SK-N-SH (cell line): ENCODE measurements at regions not wholly inside any gene's neighbourhood (a gene's known extent, or its start where the extent isn't known, plus 50 kb on each side); places are given as distances from the start of the nearest gene placed in this dataset.

Source experiments
- CTCF ChIA-PET: fragments of 300-600, 350-600 bp; formaldehyde crosslinking; extraction: SDS; loops from one replicate; lab custom pipeline; 2021; lab: Yijun Ruan, JAX
- POLR2A ChIA-PET: fragments of 350-600 bp; sonication (Branson Sonifier 250); formaldehyde crosslinking; extraction: SDS; loops from one replicate; lab custom pipeline; 2020; ENCODE audit warnings: antibody characterized with exemption, inconsistent platforms; lab: Yijun Ruan, JAX
- DNase-seq: peaks from one replicate; pipeline ENCODE4 v3.0.0; 2012
- H2AFZ ChIP-seq: fragments of 200-600 bp; sonication (generic); 2 replicates; pipeline ENCODE4 v1.8.1; 2016; ENCODE audit warnings: antibody characterized with exemption, mild to moderate bottlenecking, low read depth
- H3F3A ChIP-seq: fragments of 200-600 bp; sonication (generic); replicated peaks from 2 replicates; pipeline ENCODE3; 2016; ENCODE audit warnings: antibody characterized with exemption, mild to moderate bottlenecking; ENCODE audit not compliant: insufficient read depth
- H3K27ac ChIP-seq, 2 experiments: fragments of 200-500 bp in 1 of 2; fragments of 200-600 bp in 1 of 2; sonication (Bioruptor generic) in 1 of 2; sonication (generic), shearing (Covaris generic) in 1 of 2; 2 replicates each; pipeline versions ENCODE4 v1.5.1 to v1.6.1; 2014 to 2016; ENCODE audit warnings: low read depth in 2 of 2, inconsistent platforms in 1 of 2, low read length in 1 of 2, mild to moderate bottlenecking in 1 of 2, mixed read lengths in 1 of 2
- H3K27me3 ChIP-seq: fragments of 200-600 bp; sonication (generic), shearing (Covaris generic); 2 replicates; pipeline ENCODE4 v1.6.1; 2016; ENCODE audit warnings: mixed run types; ENCODE audit not compliant: insufficient read depth
- H3K36me3 ChIP-seq, 2 experiments: fragments of 200-500 bp in 1 of 2; fragments of 200-600 bp in 1 of 2; sonication (Bioruptor generic) in 1 of 2; sonication (generic) in 1 of 2; replicated peaks in 1 of 2; 2 replicates each; pipeline versions ENCODE3 to v1.5.1; 2014 to 2016; ENCODE audit warnings: low read length in 1 of 2, mild to moderate bottlenecking in 1 of 2; ENCODE audit not compliant: insufficient read depth in 2 of 2, control insufficient read depth in 1 of 2
- H3K4me1 ChIP-seq, 2 experiments: fragments of 200-500 bp in 1 of 2; fragments of 200-600 bp in 1 of 2; sonication (Bioruptor generic) in 1 of 2; sonication (generic), shearing (Covaris generic) in 1 of 2; 2 replicates each; pipeline versions ENCODE4 v1.5.1 to v1.6.1; 2014 to 2016; ENCODE audit warnings: low read depth in 1 of 2, low read length in 1 of 2, mixed run types in 1 of 2; ENCODE audit not compliant: insufficient read depth in 2 of 2, control insufficient read depth in 1 of 2
- H3K4me2 ChIP-seq: fragments of 200-600 bp; sonication (generic), shearing (Covaris generic); 2 replicates; pipeline ENCODE4 v1.6.1; 2017; ENCODE audit warnings: mixed run types
- H3K4me3 ChIP-seq, 2 experiments: fragments of 200-500 bp in 1 of 2; fragments of 200-600 bp in 1 of 2; sonication (Bioruptor generic) in 1 of 2; sonication (generic), shearing (Covaris generic) in 1 of 2; 2 replicates each; pipeline versions ENCODE4 v1.5.1 to v1.8.1; 2014 to 2016; ENCODE audit warnings: low read depth in 2 of 2, inconsistent platforms in 1 of 2, low read length in 1 of 2, mild to moderate bottlenecking in 1 of 2, mixed read lengths in 1 of 2, moderate library complexity in 1 of 2
- H3K79me2 ChIP-seq: fragments of 200-600 bp; sonication (generic); 2 replicates; pipeline ENCODE4 v1.8.1; 2017; ENCODE audit warnings: mild to moderate bottlenecking; ENCODE audit not compliant: insufficient read depth
- H3K9ac ChIP-seq: fragments of 200-600 bp; sonication (generic); 2 replicates; pipeline ENCODE4 v1.6.1; 2017; ENCODE audit warnings: mixed run types
- H3K9me2 ChIP-seq: fragments of 200-600 bp; sonication (generic); 2 replicates; pipeline ENCODE4 v1.6.1; 2017; ENCODE audit warnings: mixed run types
- H3K9me3 ChIP-seq: fragments of 200-600 bp; sonication (generic); 2 replicates; pipeline ENCODE4 v1.6.1; 2017; ENCODE audit warnings: mixed run types, mild to moderate bottlenecking, moderate library complexity
- H4K20me1 ChIP-seq: fragments of 200-600 bp; sonication (generic); 2 replicates; pipeline ENCODE4 v1.6.1; 2017; ENCODE audit warnings: mild to moderate bottlenecking, mixed run types; ENCODE audit not compliant: insufficient read depth
- CTCF ChIP-seq: fragments of 200-600 bp; sonication (generic); IDR thresholded peaks from 2 replicates; pipeline ENCODE4 v1.6.1; 2017; ENCODE audit warnings: antibody characterized with exemption, mild to moderate bottlenecking, moderate library complexity
- FOXJ3 ChIP-seq: sonication (generic); formaldehyde crosslinking; IDR thresholded peaks from 2 replicates; pipeline ENCODE4 v1.5.1; 2020; ENCODE audit warnings: mild to moderate bottlenecking, missing genetic modification reagents
- GATA2 ChIP-seq: sonication (generic); formaldehyde crosslinking; IDR thresholded peaks from 2 replicates; pipeline ENCODE4 v1.5.0; 2020; ENCODE audit warnings: mild to moderate bottlenecking, missing genetic modification reagents
- IRF3 ChIP-seq: fragments of 150-350 bp; IDR thresholded peaks from 2 replicates; pipeline ENCODE4 v1.6.1; 2016; ENCODE audit warnings: mild to moderate bottlenecking, low read depth, low read length
- MAX ChIP-seq: IDR thresholded peaks from 2 replicates; pipeline ENCODE4 v1.4.0; 2012; ENCODE audit warnings: low read depth
- NFIC ChIP-seq: IDR thresholded peaks from 2 replicates; pipeline ENCODE4 v1.4.0; 2012; ENCODE audit warnings: borderline replicate concordance
- NRF1 ChIP-seq: IDR thresholded peaks from 2 replicates; pipeline ENCODE4 v1.6.1; 2012; ENCODE audit warnings: low read depth, mild to moderate bottlenecking, low read length
- PBX3 ChIP-seq: IDR thresholded peaks from 2 replicates; pipeline ENCODE4; 2012
- RCOR1 ChIP-seq: fragments of 150-350 bp; IDR thresholded peaks from 2 replicates; pipeline ENCODE4 v1.6.1; 2017; ENCODE audit warnings: antibody characterized with exemption, low read length
- RXRA ChIP-seq: IDR thresholded peaks from 2 replicates; pipeline ENCODE4 v1.4.0; 2012; ENCODE audit warnings: low read depth, mild to moderate bottlenecking, borderline replicate concordance
- SIN3A ChIP-seq: IDR thresholded peaks from 2 replicates; pipeline ENCODE4 v1.6.1; 2012; ENCODE audit warnings: low read depth, mild to moderate bottlenecking, low read length, moderate library complexity, borderline replicate concordance
- SMC3 ChIP-seq: IDR thresholded peaks from 2 replicates; pipeline ENCODE4 v1.6.1; 2012; ENCODE audit warnings: low read depth, low read length, improper control_type of control experiment
- TEAD4 ChIP-seq: IDR thresholded peaks from 2 replicates; pipeline ENCODE4 v1.4.0; 2012; ENCODE audit warnings: mild to moderate bottlenecking, borderline replicate concordance; ENCODE audit not compliant: insufficient read depth
- USF1 ChIP-seq: IDR thresholded peaks from 2 replicates; pipeline ENCODE4 v1.4.0; 2012; ENCODE audit warnings: low read depth, borderline replicate concordance
- USF2 ChIP-seq: fragments of 150-350 bp; IDR thresholded peaks from 2 replicates; pipeline ENCODE4 v1.6.1; 2017; ENCODE audit warnings: antibody characterized with exemption, low read length, low read depth, borderline replicate concordance
- WGBS: methylation state at CpG from one replicate; pipeline ENCODE4 v1.1.6; 2017; ENCODE audit warnings: low lambda C conversion rate; 5-methylcytosine and 5-hydroxymethylcytosine counted together

- TF ChIP-seq PBX3 (no peak), NRF1 (no peak), RCOR1 (no peak), MAX (no peak), SIN3A (no peak), FOXJ3 (CRISPR knock-in tag) (no peak), RXRA (no peak)
These were observed 143.7 kb downstream of the NAA11 start (continued) for GRCh38 chr4:79182209-79182608.

GRCh38 chr4:79181190-79181589 lies 144.7 kb downstream of the NAA11 start:
- 81% methylated on average over 7 of the region's 7 CpGs for WGBS
- TF ChIP-seq GATA2 (CRISPR knock-in tag) (no peak), TEAD4 (no peak), IRF3 (no peak), NFIC (no peak), USF1 (no peak), CTCF (no peak), USF2 (no peak), SMC3 (no peak), SIN3A (no peak)
- CTCF ChIA-PET, result no interaction called here

More at GRCh38 chr4:79181190-79181589, 144.7 kb downstream of the NAA11 start:
- Histone ChIP-seq H3K4me3 (no peak overlapping the region), H3K9ac (no peak overlapping the region), H3K9me3 (no peaks in the 10 kb centered on the region), H3K4me1 (no peaks in the 10 kb centered on the region; a peak in 2 of 4 replicates), H4K20me1 (no peaks in the 10 kb centered on the region), H3K9me2 (no peaks in the 10 kb centered on the region), H3K27ac (no peak overlapping the region), H3F3A (no peaks in the 10 kb centered on the region), H3K27me3 (no peaks in the 10 kb centered on the region), H2AFZ (no peak overlapping the region), H3K36me3 (no peaks in the 10 kb centered on the region), H3K79me2 (no peaks in the 10 kb centered on the region), H3K4me2 (no peak overlapping the region)
- POLR2A ChIA-PET, result no interaction called here
- no peak for DNase-seq
